SJSA1 (cell line): ENCODE measurements at regions not wholly inside any gene's neighbourhood (a gene's known extent, or its start where the extent isn't known, plus 50 kb on each side); places are given as distances from the start of the nearest gene placed in this dataset.
"Not testable (repeated sequence)": the region's sequence is repeated elsewhere in the genome, so short reads cannot be mapped to it uniquely, and the experiment has no call there.

Source experiments
- DNase-seq, 2 experiments: peaks; one replicate each; pipeline ENCODE4 v3.0.0-alpha.2; 2015 to 2020; ENCODE audit warnings: low spot score in 2 of 2, low read depth in 1 of 2
- H3K27ac ChIP-seq: fragments of 250-450 bp; sonication (Bioruptor Pico); 2 replicates; pipeline ENCODE4 v1.5.1; 2020; ENCODE audit warnings: mild to moderate bottlenecking, moderate library complexity
- H3K27me3 ChIP-seq: fragments of 250-450 bp; sonication (Bioruptor Pico); replicated peaks from 2 replicates; pipeline ENCODE4 v1.5.1; 2020; ENCODE audit warnings: mild to moderate bottlenecking, moderate library complexity
- H3K36me3 ChIP-seq: fragments of 250-450 bp; sonication (Bioruptor Pico); 2 replicates; pipeline ENCODE4 v1.5.1; 2020; ENCODE audit warnings: mild to moderate bottlenecking
- H3K4me1 ChIP-seq: fragments of 250-450 bp; sonication (Bioruptor Pico); replicated peaks from 2 replicates; pipeline ENCODE4 v1.6.1; 2021; ENCODE audit warnings: mild to moderate bottlenecking
- H3K4me3 ChIP-seq: fragments of 250-450 bp; sonication (Bioruptor Pico); 2 replicates; pipeline ENCODE4 v1.5.1; 2020; ENCODE audit warnings: mild to moderate bottlenecking
- H3K9me3 ChIP-seq: fragments of 250-450 bp; sonication (Bioruptor Pico); replicated peaks from 2 replicates; pipeline ENCODE4 v1.5.1; 2020; ENCODE audit warnings: mild to moderate bottlenecking

DNA sequence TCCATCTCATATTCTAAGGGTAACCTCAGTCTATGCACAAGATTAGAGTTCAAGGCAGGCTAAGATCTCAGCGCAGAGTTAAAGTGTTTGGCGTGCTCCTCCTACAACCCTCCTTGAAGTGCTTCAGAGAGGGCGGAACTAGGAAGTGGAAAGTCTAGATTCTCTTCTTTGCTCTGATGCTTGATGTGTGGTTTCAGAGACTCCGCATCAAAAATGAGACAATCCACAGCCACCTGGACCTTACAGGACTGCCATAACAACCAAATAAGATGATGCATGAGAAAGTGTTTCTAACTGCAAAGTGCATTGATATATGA is 161.3 kb upstream of the ATP11B start:
- H3K4me3 ChIP-seq: no peak overlapping the region
- no peaks in the 10 kb centered on the region for H3K4me1 ChIP-seq
- no peak overlapping the region for H3K27ac ChIP-seq
- DNase-seq: no peak
- no peaks in the 10 kb centered on the region for H3K36me3 ChIP-seq
- no peaks in the 10 kb centered on the region for H3K9me3 ChIP-seq
- no peaks in the 10 kb centered on the region for H3K27me3 ChIP-seq

DNA sequence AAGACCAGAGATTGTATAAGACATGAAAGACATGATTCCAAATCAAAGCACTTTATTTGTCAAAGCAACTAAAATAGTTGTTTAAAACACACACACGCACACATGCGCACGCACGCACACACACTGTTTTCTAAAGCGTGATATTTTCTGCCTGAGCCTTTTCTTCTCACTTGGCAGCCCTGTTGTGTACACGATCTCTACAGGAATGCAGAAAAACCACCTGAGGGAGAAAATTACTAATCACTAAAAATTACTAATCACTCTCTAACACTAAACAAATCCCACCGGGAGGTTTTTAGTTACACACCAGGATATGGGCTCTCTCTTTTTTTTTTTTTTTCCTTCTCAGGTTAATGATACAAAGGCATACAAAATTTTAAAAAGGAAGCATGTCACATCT is 160.1 kb upstream of the ATP11B start:
- H3K36me3 ChIP-seq: no peaks in the 10 kb centered on the region

DNA sequence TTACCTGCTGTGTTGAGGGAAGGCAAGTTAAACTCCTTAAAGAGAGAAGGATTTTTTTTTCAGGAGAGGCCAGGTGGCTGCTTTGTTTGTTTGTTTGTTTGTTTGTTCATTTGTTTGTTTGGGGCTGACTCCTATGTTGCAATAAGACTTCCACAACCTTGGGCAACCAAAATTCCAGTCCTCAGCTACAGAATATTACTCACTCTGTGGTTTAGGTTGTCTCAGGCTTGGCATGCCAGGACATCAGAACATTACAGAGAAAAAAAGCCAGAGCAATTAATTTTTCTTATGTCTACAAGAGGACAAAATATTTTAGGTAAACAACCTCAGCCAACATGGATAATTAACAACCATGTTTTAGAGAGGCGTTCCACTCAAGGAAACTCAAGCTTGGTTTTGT is 156.7 kb upstream of the ATP11B start:
- DNase-seq: no peak
- Histone ChIP-seq H3K4me1 (no peaks in the 10 kb centered on the region), H3K27ac (no peak overlapping the region), H3K4me3 (no peak overlapping the region), H3K27me3 (no peaks in the 10 kb centered on the region), H3K9me3 (0 out of 2 replicates have a peak, but pooled peaks cover 6% of the 10 kb centered on the region), H3K36me3 (no peaks in the 10 kb centered on the region)

More for the DNA sequence above, 160.1 kb upstream of the ATP11B start:
- H3K27me3 ChIP-seq: no peaks in the 10 kb centered on the region
- no peak overlapping the region for H3K4me3 ChIP-seq
- H3K9me3 ChIP-seq: no peaks in the 10 kb centered on the region
- no peak overlapping the region for H3K27ac ChIP-seq
- no peaks in the 10 kb centered on the region for H3K4me1 ChIP-seq
- no peak for DNase-seq

DNA sequence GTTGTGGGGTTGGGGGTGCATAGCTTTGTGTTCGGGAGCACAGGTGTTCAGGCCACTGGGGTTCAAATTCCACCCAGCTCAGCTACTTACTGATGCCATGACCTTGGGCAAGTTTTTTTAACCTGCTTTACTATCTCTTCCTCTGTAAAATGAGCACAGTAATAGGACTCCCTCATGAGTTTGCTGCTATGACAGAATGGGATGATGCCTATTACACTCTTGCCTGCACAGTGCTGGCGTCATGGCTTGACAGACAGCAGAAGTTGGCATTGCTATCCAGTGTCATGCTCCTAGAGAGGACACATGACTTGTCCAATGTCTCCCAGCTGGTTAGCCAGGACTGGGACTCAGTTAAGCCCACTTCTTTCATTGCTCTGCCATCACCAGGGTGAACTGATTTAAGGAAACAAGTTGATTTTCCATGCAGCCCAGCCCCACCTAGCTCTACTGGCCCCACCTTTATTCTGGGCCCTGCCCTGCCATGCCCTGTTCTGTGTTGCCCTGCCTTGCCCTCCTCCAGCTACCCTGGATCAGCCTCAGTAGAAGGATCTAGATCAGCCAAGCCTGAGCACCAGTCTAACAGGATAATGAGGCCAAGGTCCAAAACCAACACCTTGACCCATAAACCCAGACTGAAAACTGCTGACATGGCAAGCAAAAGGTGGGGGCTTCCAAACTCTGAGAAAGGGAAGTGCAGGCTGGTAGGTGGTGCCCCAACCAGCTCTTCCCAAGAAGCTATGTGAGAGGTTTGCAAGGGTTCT is 155.8 kb upstream of the ATP11B start:
- Histone ChIP-seq H3K27me3 (no peaks in the 10 kb centered on the region), H3K27ac (no peak overlapping the region), H3K36me3 (no peaks in the 10 kb centered on the region), H3K4me3 (no peak overlapping the region), H3K4me1 (no peaks in the 10 kb centered on the region), H3K9me3 (0 out of 2 replicates have a peak, but pooled peaks cover 6% of the 10 kb centered on the region)
- DNase-seq: no peak

DNA sequence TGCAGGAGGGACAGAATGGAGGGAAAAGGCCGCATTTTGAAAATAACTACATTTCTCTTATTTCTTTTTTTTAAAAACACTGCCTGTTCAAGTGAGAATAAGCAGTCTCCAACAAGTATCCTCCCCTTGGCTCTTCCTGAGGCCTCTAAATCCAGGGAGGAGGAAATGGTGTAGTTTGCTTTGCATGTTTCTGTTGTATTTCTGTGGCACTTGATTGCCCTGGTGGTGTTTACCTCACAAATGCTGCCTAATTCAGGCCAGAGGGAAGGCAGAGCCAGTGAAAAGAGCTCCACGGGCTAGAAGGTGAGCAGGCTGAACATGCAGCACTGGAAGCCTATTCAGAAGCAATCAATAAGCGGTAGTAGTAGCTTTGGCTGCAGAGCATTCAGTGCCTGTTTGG is 149.3 kb upstream of the ATP11B start:
- DNase-seq: no peak
- H3K36me3 ChIP-seq: no peaks in the 10 kb centered on the region
- no peaks in the 10 kb centered on the region for H3K4me1 ChIP-seq
- H3K27me3 ChIP-seq: no peaks in the 10 kb centered on the region
- H3K9me3 ChIP-seq: 0 out of 2 replicates have a peak, but pooled peaks cover 6% of the 10 kb centered on the region
- H3K27ac ChIP-seq: no peak overlapping the region
- H3K4me3 ChIP-seq: no peak overlapping the region

DNA sequence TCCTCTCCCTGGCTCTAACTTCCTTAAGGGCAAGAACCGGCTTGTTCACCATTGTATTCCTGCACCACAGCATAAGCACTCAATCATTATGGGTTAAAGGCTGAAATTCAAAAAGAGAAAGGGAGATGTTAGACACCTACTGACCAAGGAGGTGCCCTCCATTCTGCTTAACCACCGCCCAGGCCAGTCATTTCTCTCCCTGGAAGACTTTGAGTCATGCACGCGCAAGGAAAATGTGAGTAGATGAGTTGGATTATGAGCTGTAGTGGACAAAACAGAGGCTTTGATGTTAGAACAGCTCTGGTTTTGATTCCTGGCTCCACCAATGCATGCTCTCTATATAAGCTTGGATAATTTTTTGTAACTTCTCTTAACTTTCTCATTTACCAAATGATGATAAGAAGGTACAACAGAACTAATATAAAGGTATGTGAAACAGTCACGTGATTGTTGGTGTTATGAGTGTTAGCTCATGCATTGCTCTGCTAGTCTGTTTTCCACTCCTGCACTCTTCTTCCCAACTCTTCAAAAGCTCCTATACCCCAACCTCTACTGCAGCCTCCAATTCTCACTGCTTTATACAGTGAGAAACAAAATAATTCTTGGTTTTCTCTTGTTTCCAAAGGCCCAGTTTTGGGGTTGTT is 148.4 kb upstream of the ATP11B start:
- Histone ChIP-seq H3K4me1 (no peaks in the 10 kb centered on the region), H3K27me3 (no peaks in the 10 kb centered on the region), H3K27ac (no peak overlapping the region), H3K4me3 (no peak overlapping the region), H3K36me3 (no peaks in the 10 kb centered on the region), H3K9me3 (0 out of 2 replicates have a peak, but pooled peaks cover 5% of the 10 kb centered on the region)
- DNase-seq: no peak

DNA sequence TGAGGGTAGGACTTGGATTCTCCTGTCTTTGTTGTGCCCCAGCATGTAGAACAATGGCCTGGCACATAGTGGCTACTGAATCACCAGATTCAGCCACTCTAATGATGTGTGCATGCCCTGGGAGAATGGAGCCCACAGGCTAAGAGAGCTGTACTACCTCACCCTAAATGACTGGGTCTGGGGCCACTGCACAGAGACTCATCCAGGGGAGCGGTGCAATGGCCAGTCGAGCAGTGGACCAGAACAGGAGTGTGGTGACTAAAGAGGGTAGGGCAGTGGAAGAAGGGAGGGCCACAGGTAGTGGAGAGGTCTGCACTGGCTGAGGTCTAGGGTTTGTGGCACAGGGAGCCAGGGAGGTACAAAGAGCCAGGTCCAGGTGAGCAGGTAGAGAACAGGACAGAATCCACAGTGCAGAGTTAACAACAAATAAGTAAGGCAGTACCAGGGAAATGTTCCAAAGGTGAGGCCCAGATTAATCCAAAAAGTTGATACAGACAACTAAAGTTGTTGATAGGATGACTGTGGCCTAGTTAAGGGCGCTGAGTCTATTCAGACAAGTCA is 142.7 kb upstream of the ATP11B start:
- H3K27me3 ChIP-seq: no peaks in the 10 kb centered on the region
- DNase-seq: no peak
- no peak overlapping the region for H3K27ac ChIP-seq
- no peak overlapping the region for H3K4me3 ChIP-seq
- H3K36me3 ChIP-seq: no peaks in the 10 kb centered on the region
- H3K9me3 ChIP-seq: no peaks in the 10 kb centered on the region
- H3K4me1 ChIP-seq: no peaks in the 10 kb centered on the region

DNA sequence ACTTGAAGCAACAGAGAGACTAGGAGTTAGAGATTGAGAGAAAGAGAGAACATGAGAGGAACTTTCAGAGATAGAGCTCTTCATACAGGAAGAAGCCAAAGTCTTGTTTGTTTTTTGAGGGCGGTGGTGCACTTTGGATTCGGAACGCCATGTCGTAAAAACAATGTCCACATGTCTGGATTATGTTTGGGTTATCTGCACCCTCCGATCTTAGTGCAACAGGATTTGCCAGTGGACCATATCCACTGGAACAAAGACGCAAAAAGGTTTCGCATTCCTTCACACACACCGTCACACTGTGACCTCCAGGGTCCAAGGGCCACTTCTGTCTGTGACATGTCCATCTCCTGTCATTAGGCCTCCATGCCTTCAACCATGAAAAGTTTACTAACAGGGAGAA is 141.8 kb upstream of the ATP11B start:
- no peak for DNase-seq

DNA sequence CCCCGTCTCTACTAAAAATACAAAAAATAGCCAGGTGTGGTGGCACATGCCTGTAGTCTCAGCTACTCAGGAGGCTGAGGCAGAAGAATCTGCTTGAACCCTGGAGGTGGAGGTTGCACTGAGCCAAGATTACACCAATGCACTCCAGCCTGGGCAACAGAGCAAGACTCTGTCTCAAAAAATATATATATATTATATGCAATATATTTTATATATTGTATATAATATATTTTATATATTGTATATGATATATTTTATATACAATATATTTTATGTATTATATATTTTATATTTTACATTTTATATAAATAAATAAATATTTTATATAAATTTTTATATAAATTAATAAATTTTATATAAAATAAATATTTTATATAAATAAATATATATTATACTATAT is 140.2 kb upstream of the ATP11B start:
- not testable (repeated sequence) for H3K27ac ChIP-seq, H3K9me3 ChIP-seq, H3K36me3 ChIP-seq, DNase-seq, H3K4me1 ChIP-seq, H3K4me3 ChIP-seq, H3K27me3 ChIP-seq

More for the DNA sequence above, 141.8 kb upstream of the ATP11B start:
- Histone ChIP-seq H3K36me3 (no peaks in the 10 kb centered on the region), H3K9me3 (no peaks in the 10 kb centered on the region), H3K4me3 (no peak overlapping the region), H3K27me3 (no peaks in the 10 kb centered on the region), H3K27ac (no peak overlapping the region), H3K4me1 (no peaks in the 10 kb centered on the region)

DNA sequence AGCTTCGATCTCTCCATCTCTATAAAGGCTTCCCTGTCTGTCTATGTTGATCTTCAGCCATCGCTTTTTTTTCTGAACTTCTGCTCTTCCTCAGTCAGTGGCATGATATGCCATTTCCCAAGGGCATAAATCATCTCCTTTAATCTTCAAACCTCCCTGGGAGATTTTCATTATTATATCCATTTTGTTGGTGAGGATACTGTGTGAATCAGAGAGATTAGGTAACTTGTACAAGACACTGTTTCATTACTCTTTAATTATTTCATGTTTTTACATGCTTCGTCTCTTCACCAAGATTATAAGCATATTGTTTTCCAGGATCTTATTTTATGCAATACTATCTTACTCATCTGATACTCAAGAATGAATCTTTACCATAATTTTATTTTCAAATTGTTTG is 124.8 kb upstream of the ATP11B start:
- Histone ChIP-seq H3K9me3 (no peaks in the 10 kb centered on the region), H3K27ac (no peak overlapping the region), H3K27me3 (no peaks in the 10 kb centered on the region), H3K4me1 (no peaks in the 10 kb centered on the region), H3K36me3 (no peaks in the 10 kb centered on the region), H3K4me3 (no peak overlapping the region)
- no peak for DNase-seq

DNA sequence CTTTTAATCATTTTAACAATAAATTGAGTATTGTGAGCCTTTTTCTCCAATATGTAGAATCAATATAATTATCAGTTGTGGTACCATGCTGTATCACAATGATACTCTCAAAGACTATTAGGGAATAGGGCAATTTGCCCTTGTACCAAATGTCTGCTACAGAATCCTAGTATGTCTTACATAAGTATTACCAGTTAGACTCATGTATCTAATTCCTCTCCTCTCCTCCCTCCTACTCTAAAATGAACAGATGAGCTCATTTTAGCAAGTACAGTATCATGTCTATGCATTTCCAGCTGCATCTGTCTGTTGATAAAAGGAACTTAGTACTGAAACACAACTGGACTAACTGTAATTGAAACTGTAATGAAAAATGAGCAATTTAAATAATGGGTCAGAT is 124.3 kb upstream of the ATP11B start:
- no peak overlapping the region for H3K27ac ChIP-seq
- DNase-seq: no peak
- no peaks in the 10 kb centered on the region for H3K36me3 ChIP-seq
- H3K9me3 ChIP-seq: no peaks in the 10 kb centered on the region
- no peaks in the 10 kb centered on the region for H3K4me1 ChIP-seq
- H3K27me3 ChIP-seq: no peaks in the 10 kb centered on the region
- H3K4me3 ChIP-seq: no peak overlapping the region

DNA sequence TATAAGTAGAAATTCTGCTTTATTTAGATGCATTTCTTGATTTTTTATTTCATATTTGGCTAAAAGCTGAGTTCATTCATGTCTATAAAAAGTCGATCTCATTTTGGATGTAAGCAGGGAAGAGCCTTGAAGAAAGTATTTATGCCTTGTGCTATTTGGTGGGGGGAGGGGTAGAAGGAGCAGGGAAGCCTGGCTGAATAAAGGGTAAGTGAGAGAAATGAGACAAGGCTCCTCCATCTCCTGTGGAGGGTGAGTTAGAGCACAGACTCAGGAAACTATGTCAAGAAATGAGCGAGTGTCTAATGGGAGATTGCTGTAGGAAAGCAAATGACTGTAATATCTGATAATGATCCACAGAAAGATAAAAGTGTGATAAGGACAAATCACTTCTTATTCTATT is 121.8 kb upstream of the ATP11B start:
- H3K27ac ChIP-seq: no peak overlapping the region
- no peaks in the 10 kb centered on the region for H3K27me3 ChIP-seq
- no peaks in the 10 kb centered on the region for H3K36me3 ChIP-seq
- H3K9me3 ChIP-seq: no peaks in the 10 kb centered on the region
- DNase-seq: no peak
- H3K4me3 ChIP-seq: no peak overlapping the region
- no peaks in the 10 kb centered on the region for H3K4me1 ChIP-seq

DNA sequence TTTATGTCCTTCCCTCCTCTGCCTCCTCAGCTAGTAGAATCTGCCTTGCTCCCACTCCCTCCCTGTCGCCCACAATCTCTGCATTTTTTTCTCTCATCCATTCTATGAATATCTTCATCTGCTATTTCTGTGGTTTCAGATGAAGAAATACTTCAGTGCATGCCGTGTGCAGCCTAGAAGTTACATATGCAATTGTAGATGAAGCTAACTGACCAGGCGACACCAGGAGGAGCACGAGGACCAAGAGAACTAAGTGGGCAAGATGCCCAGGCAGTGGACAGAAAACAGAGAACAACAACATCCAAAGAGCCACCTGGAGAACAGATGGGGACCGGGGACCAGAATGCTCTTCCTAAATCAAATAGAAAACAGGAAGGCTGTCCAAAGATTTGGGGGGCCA is 121.4 kb upstream of the ATP11B start:
- no peaks in the 10 kb centered on the region for H3K9me3 ChIP-seq
- no peak overlapping the region for H3K4me3 ChIP-seq
- H3K27me3 ChIP-seq: no peaks in the 10 kb centered on the region
- H3K4me1 ChIP-seq: no peaks in the 10 kb centered on the region
- no peaks in the 10 kb centered on the region for H3K36me3 ChIP-seq
- no peak for DNase-seq
- H3K27ac ChIP-seq: no peak overlapping the region

DNA sequence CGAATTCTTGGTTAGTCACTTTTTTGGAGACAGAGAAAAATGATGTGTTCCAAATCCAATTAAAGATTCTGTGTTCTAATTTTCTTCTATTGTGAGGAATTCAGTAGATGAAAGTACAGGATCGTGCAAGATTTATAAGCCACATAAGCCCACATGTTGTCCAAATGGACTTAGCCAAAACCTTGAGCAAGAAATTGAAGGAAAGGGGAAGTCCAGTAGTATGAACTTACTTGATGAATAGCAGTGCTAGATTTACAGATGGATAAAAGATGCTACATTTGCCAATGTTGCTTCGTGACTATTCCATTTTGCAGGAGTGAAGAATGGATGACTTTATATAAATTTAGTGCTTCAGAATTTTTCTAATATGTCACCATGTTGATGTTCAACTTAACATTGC is 120.0 kb upstream of the ATP11B start:
- Histone ChIP-seq H3K4me3 (no peak overlapping the region), H3K27ac (no peak overlapping the region), H3K9me3 (no peaks in the 10 kb centered on the region), H3K36me3 (no peaks in the 10 kb centered on the region), H3K4me1 (no peaks in the 10 kb centered on the region), H3K27me3 (no peaks in the 10 kb centered on the region)
- no peak for DNase-seq
